IPS-NIHi7 (cell line): ENCODE measurements at regions not wholly inside any gene's neighbourhood (a gene's known extent, or its start where the extent isn't known, plus 50 kb on each side); places are given as distances from the start of the nearest gene placed in this dataset.

ENCODE experiments used
- DNase-seq: peaks from one replicate; pipeline ENCODE4 v3.0.0; 2012; ENCODE audit warnings: mixed read lengths; ENCODE audit errors: extremely low spot score

DNA sequence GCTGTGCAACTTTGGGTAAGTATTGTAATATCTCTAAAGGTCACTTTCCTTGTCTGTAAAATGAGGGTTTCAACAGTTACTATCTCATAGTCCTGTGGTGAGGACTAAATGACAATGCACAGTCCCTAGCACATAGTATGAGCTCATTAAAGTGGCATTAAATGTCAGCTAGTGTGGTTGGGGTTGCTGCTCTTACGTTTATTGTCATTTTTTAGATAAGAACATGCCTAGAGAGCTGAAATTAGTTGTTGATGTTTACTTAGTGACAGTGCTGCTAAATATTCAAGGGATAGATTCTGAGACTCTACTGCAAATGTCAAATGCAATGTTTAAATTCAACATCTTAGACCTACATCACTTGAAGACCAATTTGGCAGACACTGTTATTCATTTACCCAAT lies 356.1 kb upstream of the ETAA1 start:
- no peak for DNase-seq

DNA sequence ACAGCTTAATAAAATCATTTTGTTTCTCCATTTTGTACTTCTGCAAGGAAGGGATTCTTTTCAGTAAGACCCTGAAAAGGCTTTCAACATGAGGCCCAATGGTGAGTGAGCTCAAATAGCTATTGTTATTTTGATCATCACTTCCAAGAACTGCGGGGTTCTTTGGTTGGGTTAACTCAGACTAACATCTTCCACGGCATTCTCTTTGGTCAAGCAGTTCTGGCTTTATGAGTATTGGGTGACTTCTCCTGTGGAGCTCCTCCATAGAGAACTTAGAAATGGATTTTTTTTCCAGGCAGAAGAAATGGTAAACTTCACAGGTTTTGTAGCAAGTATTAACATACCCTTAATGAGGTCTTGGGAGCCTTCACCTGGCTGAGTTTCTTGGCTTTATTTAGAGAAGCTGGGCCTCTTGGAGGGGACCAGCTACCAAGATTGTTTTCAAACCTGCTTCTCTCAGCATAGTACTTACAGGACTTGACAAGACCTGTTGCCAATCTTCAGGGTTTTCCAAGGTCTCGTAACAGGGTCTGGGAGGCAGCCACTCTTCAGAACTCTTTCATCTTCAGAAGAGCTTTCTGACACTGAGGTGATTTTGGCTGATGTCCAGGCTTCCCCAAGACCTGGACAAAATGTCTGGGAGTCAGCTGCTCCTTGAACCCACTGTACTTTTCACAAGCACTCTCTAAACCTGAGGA lies 353.2 kb upstream of the ETAA1 start:
- no peak for DNase-seq

DNA sequence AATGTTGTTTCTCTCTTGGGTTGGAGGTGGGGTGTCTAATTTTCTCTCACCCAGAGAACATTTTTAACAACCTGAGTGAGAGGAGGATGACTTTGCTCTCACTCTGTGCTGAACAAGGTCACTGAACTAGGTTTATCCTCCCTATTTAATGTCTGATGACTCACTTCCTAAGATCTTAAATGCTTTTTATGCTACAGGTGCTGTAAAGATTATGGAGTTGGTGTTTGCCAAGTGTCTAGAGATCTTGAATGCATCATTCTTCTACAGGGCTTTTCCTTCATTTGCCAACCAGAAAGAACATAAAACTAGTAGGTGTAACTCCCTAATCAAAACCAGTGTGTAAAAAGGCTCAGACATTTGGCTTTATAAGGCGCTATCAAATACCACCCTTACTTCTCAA lies 350.5 kb upstream of the ETAA1 start:
- DNase-seq = no peak

DNA sequence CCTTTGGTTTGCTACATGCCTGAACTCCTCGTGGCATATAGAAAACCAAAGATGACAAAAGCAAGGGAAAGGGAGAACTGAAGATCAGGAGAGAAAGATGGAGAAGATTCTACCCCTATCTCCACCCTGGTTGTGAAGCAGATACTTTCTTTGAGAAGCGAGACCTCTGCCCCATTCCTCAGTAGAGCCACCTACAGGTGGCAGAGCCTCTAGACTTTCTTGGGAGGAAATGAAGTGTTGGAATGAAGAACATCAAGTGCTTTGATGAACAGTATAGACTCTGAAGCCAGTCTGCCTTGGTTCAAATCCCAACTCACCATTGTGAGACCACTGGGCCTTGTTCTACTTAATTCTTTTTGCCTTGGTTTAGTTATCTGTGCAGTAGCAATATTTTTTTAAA lies 348.8 kb upstream of the ETAA1 start:
- no peak for DNase-seq

DNA sequence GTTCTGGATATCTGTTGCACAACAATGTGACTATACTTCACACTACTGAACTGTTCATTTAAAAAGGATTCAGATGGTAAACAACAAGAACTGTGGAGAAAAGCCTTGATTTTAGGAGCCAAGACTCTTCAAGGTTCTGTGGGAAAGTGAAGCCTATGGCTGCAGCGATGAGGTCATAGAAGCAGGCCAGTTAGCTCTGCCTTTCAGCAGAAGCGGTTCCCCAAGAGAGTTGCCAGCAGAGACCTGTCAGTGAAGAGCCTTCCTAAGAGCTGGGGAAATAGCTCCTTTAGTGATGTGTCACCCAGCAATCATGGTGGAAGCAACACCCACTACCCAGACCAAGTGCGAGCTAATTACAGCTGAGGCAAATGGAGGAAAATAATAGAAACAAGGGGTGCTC lies 346.5 kb upstream of the ETAA1 start:
- DNase-seq = no peak

DNA sequence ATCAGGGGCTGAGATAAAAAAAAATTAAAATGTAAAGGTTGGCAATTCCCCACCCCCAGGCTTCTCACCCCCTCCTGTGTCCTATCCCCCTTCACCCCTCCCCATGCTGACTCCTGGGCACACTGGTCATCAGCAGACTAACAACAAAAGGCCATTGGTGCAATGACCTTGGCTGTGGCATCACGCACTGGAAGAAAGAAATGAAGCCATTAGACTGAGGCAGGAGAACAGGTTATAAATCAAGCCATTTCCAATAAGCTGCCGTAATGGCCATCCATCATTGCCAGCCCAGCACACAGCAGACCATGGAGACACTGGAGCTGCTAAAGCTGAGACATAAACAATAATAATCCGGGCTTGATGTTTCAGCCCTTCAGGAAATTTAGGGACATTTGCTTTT lies 342.4 kb upstream of the ETAA1 start:
- DNase-seq = no peak

DNA sequence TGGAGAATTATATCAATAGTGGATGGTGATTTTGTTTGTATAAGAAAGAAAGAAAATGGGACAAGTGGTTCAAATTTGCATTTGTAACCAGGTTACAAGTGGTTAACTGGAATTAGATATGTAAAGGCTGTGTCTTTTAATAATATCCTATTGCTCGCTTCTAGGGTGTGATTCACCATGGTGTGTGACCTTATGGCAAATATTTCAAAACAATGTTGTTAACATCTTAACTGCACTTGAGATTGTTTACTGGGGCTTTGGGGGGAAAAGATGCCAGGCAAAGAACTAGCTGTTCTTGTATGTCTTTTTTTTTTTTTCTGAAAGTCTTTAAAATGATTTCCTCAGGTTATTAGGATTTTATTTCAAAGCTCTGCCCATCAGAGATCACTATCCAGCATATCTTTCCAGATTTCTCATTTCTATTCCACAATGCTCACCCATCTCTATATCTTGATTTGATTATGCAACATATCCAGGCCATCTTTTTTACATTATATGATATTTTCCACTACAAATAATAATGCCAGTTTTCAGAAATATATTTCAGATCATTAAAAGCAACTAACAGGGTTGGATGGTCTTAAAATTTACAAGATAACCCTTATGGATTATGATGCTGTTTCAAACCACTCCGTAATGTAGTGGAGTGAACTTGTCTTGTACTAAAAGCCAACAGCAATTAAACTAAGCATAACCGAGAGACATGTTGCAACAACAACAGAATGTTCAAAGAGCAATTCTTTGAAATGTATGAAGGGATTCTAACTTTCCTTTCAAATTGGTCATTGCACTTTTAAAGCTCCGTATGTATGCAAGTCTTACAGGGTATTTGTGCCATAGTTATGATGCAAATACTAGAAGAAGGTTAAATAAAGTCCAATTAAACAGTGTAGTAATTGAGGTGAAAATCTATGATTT lies 341.5 kb upstream of the ETAA1 start:
- DNase-seq = no peak

DNA sequence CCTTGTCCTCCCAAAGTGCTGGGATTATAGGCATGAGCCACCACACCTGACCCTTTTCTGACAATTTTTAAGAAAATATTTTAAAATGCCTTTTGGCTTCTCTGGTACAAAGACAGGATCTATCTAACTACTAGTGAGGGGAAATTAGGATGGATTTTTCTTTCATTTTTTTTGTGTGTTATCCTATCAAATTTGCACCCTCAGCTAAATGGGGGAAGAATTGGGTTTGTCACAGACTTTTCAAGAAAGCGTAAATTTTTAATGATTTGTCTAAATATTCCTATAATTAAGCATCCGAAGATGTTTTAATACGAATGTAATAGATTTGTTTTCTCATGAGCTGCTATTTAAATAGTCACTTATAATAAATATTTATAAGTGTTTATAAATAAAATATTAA lies 340.0 kb upstream of the ETAA1 start:
- no peak for DNase-seq

DNA sequence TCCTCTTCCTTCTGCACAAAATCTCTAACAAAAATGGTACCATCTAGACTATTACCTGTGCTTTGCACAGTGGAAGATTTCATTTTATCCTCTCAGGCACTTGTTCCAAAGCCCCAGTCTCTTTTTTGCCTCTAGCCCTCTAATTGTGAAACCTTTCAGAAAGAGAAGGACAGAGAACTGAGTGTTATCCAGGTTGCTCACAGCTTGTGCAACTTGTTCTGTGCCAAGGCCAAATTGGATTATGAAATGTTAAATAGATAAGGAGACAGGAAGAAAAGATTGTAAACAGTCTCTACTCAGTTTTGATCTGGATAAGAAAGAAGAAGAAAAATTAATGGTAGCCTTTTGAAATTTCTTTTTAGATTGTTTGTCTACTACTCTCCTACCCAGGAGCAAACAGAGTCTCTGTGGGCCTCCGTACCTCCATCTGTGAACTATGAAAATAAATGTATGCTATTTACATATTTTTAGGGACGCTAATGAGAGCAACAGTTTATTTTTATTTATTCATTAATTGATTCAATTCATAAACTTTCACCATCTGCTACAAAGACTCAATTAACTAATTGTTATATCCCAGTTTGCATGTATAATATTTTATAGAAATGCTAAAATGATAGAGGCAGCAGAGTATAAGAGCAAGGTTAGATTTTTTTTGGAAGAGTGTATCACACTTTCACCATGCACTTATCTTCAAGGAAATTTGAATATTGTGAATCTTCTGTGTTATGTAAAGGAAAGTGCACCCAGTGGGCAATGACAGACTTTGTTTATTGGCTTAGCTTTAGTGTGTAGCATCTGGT lies 339.0 kb upstream of the ETAA1 start:
- DNase-seq = no peak

DNA sequence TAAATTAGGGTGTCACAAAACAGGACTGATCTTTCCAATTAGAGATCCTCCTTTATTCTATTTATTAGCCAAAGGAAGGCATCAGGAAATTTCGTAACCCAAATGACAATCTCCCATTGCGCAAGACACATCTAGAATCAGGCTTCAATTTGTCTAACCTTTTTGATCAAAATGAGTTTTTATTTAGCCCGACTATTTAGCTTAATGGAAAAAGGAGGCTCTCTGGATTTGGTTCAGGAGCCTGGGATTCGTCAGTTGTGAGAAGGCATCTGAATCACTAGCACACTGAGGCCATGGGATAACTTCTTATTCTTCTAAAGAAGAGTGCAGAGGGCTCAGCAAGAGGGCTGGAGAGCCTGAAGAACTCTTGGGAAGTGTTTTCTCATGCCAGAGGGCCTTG lies 332.1 kb upstream of the ETAA1 start:
- no peak for DNase-seq

DNA sequence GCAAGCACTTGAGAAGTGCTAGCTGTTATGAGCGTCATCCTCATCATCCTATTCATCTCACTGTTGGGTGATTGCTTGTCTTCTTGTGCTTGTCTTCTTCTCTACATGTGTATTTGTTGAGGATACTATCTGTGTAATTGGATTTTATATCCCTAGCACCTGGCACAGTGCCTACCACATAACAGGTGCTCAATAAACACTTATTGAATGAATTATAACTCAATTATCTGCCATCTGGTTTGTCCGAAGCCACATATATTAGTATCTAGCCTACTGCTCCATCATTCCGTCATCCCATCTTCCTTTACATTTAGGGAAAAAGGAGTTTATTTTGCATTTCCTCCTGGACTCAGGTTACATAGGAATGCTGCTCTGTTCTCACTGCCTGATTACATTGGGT lies 330.4 kb upstream of the ETAA1 start:
- DNase-seq = no peak

DNA sequence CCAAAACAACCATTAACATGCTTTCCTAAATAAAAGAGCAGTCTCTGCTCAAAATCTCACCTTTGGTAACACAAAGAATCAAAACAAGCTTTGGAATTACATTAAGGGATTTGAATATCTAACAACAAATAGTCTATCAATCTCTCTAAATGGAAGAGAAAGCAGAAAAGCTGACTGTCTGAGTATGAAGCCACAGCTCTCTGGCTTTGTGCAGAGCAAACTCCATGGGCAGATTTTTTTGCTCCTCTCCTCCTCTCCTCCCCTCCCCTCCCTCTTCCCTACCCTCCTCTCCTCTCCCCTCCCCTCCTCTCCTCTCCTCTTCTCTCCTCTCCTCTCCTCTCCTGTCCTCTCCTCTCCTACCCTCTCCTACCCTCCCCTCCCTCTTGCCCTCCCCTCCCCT lies 329.5 kb upstream of the ETAA1 start:
- no peak for DNase-seq

DNA sequence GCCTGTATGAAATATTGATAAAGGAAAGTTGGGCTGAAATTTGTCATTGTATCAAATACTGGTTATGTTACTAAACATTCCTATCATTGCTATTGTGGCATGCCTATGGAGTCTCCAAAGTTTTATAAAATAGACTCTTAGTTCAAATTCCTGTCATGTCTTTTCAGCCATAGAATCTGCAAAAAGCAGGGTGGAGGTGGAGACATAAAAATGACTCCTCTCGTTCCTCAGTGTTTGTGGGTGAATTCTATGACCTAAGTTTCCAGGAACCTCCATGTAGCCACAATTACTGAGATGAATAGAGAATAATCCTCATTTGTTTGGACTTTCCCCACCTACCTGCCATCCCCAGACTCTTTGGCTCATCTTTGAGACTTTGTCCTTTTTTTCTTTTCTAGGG lies 326.3 kb upstream of the ETAA1 start:
- DNase-seq = no peak

DNA sequence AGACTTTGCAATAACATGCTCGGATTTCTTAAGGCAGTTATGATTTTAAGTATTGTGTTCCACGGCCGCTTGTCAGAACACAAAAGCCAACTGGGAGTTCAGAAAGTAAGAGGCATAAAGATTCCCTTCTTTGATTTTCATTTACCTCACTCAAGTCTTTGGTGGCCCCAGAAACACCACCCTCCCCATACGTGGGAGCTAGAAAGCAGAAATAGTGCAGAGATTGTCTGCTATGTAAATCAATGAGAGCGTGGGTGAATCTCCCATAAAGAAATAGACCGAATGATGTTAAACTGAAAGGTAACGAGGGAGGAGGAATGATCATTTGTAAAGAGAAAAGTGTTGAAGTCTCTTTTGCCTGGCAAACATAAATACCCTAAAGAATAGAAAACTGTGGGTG lies 322.1 kb upstream of the ETAA1 start:
- no peak for DNase-seq

DNA sequence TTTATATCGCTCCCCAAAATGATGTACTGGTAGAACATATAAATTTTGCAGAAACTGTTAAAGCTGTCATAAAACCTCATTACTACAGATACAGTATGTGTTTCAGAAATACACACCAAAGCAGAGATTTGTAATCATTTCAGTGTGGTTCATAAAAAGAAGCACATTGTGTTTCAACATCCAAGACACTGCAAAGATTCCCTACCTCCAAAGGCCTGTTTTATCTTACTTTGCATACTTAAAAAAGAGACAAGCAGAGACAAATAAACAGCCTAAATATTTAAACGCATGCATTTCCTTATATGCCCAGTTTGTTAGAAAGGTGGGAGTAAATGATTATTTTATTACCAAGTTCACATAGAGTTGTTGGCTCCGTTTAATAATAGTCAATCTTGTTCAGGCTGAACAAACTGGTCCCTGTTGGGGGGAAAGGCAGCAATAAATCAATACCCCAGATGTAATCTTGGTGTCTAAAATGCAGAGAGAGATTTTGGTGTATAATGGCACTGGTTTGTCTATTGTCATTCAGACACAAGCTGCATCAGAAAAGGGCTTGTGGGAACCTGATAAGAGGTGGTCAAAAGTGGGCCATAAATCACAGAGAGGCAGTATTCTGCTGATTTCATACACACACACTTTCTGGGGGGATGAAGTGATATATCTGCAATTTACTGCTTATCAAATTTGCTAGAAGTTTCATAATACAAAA lies 321.4 kb upstream of the ETAA1 start:
- no peak for DNase-seq

DNA sequence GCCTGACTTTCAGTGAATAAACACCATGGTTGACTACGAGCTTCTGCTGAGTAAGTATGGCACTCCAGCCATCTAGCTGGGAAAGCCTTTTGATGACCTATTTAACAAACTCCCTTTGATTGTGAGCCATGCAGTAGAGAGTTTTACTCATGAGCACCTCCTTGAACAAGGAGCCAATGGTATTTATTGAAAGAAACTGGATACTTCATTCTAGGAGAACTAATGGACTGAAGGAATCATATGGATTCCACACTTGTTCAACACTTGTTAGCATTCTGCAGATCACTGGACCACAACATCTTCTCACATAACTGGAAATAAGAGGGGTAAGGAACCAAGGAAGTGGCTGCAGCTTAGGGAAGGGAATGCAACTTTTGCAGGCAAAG lies 320.9 kb upstream of the ETAA1 start:
- no peak for DNase-seq

DNA sequence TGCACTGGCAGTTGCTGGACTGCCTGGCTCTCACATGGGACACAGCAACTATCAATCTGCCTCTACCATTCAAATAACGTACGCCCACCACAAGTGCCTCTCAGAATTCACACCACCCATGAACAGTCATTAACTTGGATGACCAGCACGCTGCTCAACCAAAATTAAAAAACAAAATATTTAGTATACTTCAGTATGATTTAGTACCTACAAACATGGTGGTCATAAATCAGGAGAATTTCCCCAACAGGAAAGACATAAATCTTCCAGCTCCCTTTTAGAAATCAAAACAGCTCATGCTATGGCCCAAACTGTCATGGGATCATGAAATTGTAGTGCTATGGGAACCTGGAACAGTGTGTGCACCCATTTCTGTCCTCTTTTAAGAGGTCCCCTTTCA lies 317.4 kb upstream of the ETAA1 start:
- no peak for DNase-seq

DNA sequence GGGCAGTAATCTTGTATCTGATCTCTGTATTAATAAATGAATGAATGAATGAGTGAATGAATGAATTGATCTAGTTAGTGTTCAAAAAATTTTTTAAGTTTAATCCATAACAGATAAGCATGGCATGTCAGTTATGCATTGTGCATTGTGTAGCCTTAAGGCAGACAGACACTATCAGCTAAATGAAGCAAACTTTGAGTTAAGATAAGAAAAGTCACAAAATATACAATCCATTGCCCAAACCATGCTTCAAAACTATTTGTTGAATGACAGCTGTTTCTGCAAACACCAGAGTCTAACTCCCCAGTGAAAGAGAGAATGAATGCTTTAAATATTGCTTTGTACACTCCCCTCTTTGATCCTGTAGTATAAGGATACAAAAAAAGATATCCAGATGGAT lies 314.3 kb upstream of the ETAA1 start:
- no peak for DNase-seq

DNA sequence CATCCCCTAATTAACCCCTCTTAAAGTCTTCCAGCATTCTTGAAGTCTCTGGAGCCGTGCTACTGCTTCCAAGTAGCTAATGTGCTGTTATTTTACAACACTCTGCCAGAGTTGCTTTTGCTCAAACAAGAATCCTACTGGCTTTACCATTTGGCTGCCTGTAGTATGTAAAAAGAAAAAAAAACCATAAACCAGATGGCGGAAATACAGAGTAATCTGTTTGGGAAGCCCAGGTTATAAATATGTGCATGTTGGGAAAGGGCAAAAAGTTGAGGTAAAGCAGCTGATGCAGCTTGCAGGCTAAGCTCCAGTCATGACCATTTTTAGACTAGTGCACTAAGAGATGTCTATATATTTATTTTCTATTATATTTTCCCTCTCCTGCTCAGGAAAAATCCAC lies 313.2 kb upstream of the ETAA1 start:
- no peak for DNase-seq

DNA sequence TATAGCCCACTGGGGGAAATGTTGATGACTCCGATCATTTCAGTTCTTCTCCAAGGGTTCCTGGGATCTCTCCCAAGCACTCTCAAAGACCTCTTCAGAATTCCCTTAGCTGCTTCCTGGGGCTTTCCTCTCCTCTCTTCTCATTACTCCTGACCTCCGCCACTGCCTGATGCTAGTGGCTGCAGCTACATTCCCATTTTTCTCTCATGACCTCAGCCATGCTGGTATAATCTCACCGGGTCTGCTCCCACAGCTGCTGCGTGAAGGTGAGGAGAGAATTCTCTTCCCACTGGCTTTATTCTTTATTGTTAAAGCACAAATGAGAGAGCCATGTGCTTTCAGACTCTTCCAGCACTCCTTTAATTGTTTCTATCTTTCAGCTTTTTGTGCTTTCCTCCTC lies 312.0 kb upstream of the ETAA1 start:
- DNase-seq = no peak

DNA sequence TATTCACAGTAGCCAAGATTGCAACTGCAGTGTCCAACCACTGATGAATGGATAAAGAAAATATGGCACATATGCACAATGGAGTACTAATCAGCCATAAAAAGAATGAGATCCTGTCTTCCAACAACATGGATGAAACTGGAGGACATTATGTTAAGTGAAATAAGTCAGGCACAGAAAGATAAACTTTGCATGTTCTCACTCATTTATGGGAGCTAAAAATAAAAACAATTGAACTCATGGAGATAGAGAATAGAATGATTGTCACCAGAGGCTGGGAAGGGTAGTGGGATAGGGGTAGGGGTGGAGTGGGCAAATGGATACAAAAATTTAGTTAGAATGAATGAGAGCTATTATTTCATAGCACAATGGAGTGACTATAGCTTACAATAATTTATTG lies 305.5 kb upstream of the ETAA1 start:
- DNase-seq = no peak

DNA sequence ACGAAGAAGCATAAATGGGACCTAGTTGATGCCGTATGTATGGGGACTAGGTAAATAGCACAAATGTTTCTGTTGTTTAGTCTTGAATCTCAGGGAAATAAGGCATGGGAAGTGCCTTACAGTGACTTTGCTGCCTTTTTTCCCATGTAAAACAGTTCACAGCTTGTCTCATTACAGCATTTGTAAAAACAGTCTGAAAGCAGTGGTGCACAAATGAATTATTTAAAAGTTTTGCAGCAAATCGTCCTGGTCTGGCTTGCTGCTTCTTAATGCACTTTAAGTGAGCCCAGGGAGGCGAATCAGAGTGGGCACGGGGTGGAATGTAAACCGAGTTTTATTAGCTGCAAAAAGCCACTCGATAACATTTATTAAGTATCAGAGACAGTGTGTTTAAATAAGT lies 302.0 kb upstream of the ETAA1 start:
- DNase-seq = no peak
